ENCODE measurements at regions not wholly inside any gene's neighbourhood (a gene's known extent, or its start where the extent isn't known, plus 50 kb on each side); places are given as distances from the start of the nearest gene placed in this dataset.

- no peak overlapping the region for H3K4me2 ChIP-seq (ENCODE audit: insufficient read depth, low read length)
- ATAC-seq (ENCODE audit: insufficient read depth, low read depth) (no peak), DNase-seq (no peak)
- H3K79me2 ChIP-seq (ENCODE audit: insufficient read depth, low read length), result no peaks in the 10 kb centered on the region
- H2AFZ ChIP-seq (ENCODE audit: low read depth, low read length), result no peak overlapping the region
- H3K4me1 ChIP-seq (ENCODE audit: insufficient read depth, low read length), result no peaks in the 10 kb centered on the region
- no peaks in the 10 kb centered on the region for H3K9me3 ChIP-seq (ENCODE audit: insufficient read depth, low read length, severe bottlenecking)
- no peaks in the 10 kb centered on the region for H3K36me3 ChIP-seq (ENCODE audit: insufficient read depth, low read length)
- no peak overlapping the region for H3K4me3 ChIP-seq (ENCODE audit: low read depth in 1 of 2, low read length in 2 of 2)
- H4K20me1 ChIP-seq (ENCODE audit: insufficient read depth, low read length), result no peaks in the 10 kb centered on the region
- no peaks in the 10 kb centered on the region for H3K27me3 ChIP-seq (ENCODE audit: insufficient read depth, low read length, poor library complexity)
- no peak overlapping the region for H3K9ac ChIP-seq (ENCODE audit: low read depth, low read length)
- TF ChIP-seq, protein P1, sequence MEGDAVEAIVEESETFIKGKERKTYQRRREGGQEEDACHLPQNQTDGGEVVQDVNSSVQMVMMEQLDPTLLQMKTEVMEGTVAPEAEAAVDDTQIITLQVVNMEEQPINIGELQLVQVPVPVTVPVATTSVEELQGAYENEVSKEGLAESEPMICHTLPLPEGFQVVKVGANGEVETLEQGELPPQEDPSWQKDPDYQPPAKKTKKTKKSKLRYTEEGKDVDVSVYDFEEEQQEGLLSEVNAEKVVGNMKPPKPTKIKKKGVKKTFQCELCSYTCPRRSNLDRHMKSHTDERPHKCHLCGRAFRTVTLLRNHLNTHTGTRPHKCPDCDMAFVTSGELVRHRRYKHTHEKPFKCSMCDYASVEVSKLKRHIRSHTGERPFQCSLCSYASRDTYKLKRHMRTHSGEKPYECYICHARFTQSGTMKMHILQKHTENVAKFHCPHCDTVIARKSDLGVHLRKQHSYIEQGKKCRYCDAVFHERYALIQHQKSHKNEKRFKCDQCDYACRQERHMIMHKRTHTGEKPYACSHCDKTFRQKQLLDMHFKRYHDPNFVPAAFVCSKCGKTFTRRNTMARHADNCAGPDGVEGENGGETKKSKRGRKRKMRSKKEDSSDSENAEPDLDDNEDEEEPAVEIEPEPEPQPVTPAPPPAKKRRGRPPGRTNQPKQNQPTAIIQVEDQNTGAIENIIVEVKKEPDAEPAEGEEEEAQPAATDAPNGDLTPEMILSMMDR (IDR thresholded peaks at IDR 0.05; ENCODE audit: borderline replicate concordance, extremely low read depth, low read length, poor library complexity, severe bottlenecking), result no peak
- TF ChIP-seq EZH2 (IDR thresholded peaks at IDR 0.05; ENCODE audit: borderline replicate concordance, low read depth, low read length, severe bottlenecking), result no peak
- no peak overlapping the region for H3K27ac ChIP-seq (ENCODE audit: low read length)
Measured at GRCh38 chr1:187509091-187509490, 680.3 kb downstream of the PLA2G4A start.

- Histone ChIP-seq H4K20me1 (ENCODE audit: insufficient read depth, low read length) (no peaks in the 10 kb centered on the region), H3K79me2 (ENCODE audit: insufficient read depth, low read length) (no peaks in the 10 kb centered on the region), H3K9ac (ENCODE audit: low read depth, low read length) (no peak overlapping the region), H3K36me3 (ENCODE audit: insufficient read depth, low read length) (no peaks in the 10 kb centered on the region), H2AFZ (ENCODE audit: low read depth, low read length) (no peak overlapping the region), H3K27me3 (ENCODE audit: insufficient read depth, low read length, poor library complexity) (no peaks in the 10 kb centered on the region), H3K9me3 (ENCODE audit: insufficient read depth, low read length, severe bottlenecking) (no peaks in the 10 kb centered on the region), H3K4me2 (ENCODE audit: insufficient read depth, low read length) (no peak overlapping the region), H3K4me3 (ENCODE audit: low read depth in 1 of 2, low read length in 2 of 2) (no peak overlapping the region), H3K27ac (ENCODE audit: low read length) (no peak overlapping the region), H3K4me1 (ENCODE audit: insufficient read depth, low read length) (no peaks in the 10 kb centered on the region)
- TF ChIP-seq, protein P1 (IDR thresholded peaks at IDR 0.05; ENCODE audit: borderline replicate concordance, extremely low read depth, low read length, poor library complexity, severe bottlenecking), result no peak
- TF ChIP-seq EZH2 (IDR thresholded peaks at IDR 0.05; ENCODE audit: borderline replicate concordance, low read depth, low read length, severe bottlenecking), result no peak
- ATAC-seq (ENCODE audit: insufficient read depth, low read depth) (no peak), DNase-seq (no peak)
Measured at GRCh38 chr1:187513190-187513589, 684.4 kb downstream of the PLA2G4A start.

DNA sequence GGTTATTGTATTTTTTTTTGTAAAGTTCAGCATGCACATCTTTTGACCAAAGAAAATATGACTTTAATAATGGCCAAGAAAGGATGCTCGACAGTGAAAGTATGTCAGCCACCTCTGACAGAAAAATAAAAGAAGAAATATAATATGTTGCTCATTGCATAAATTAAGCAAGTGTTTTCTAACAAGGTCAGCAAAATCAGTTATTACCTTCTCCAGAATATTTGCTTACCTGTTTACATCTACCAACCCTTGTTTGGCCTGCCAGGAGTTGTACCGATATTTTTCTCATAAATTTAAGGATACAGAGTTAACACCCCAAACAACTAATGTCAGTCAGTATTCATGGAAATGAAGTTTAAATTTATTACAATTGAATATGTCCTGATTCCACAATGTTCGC is 685.4 kb downstream of the PLA2G4A start:
- H4K20me1 ChIP-seq (ENCODE audit: insufficient read depth, low read length), result no peaks in the 10 kb centered on the region
- H3K4me2 ChIP-seq (ENCODE audit: insufficient read depth, low read length), result no peak overlapping the region
- H3K4me1 ChIP-seq (ENCODE audit: insufficient read depth, low read length), result no peaks in the 10 kb centered on the region
- no peaks in the 10 kb centered on the region for H3K27me3 ChIP-seq (ENCODE audit: insufficient read depth, low read length, poor library complexity)
- no peaks in the 10 kb centered on the region for H3K36me3 ChIP-seq (ENCODE audit: insufficient read depth, low read length)
- H2AFZ ChIP-seq (ENCODE audit: low read depth, low read length), result no peak overlapping the region
- ATAC-seq (ENCODE audit: insufficient read depth, low read depth), result no peak
- no peaks in the 10 kb centered on the region for H3K79me2 ChIP-seq (ENCODE audit: insufficient read depth, low read length)
- no peak overlapping the region for H3K4me3 ChIP-seq (ENCODE audit: low read depth in 1 of 2, low read length in 2 of 2)
- no peak overlapping the region for H3K9ac ChIP-seq (ENCODE audit: low read depth, low read length)
- no peak for DNase-seq
- no peak overlapping the region for H3K27ac ChIP-seq (ENCODE audit: low read length)
- no peak for TF ChIP-seq EZH2 (IDR thresholded peaks at IDR 0.05; ENCODE audit: borderline replicate concordance, low read depth, low read length, severe bottlenecking)
- TF ChIP-seq, protein P1 (IDR thresholded peaks at IDR 0.05; ENCODE audit: borderline replicate concordance, extremely low read depth, low read length, poor library complexity, severe bottlenecking), result no peak
- no peaks in the 10 kb centered on the region for H3K9me3 ChIP-seq (ENCODE audit: insufficient read depth, low read length, severe bottlenecking)

DNA sequence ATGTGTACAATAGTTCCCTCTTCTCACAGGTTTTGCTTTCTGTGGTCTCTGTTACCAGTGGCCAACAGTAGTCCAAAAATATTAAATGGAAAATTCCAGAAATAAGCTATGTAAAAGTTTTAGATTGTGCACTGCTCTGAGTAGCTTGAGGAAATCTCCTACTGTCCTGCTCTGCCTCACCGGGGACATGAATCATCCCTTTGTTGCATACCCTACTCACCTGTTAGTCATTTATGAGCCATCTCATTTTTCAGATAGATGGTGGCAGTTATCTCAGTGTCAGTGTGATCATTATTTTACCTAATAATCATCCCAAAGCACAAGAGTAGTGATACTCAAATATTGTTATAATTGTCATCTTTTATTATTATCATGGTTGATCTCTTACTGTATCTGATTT is 688.1 kb downstream of the PLA2G4A start:
- DNase-seq (no peak), ATAC-seq (ENCODE audit: insufficient read depth, low read depth) (no peak)
- TF ChIP-seq, protein P1 (IDR thresholded peaks at IDR 0.05; ENCODE audit: borderline replicate concordance, extremely low read depth, low read length, poor library complexity, severe bottlenecking), result no peak
- TF ChIP-seq EZH2 (IDR thresholded peaks at IDR 0.05; ENCODE audit: borderline replicate concordance, low read depth, low read length, severe bottlenecking), result no peak
- H2AFZ ChIP-seq (ENCODE audit: low read depth, low read length), result no peak overlapping the region
- H3K9me3 ChIP-seq (ENCODE audit: insufficient read depth, low read length, severe bottlenecking), result no peaks in the 10 kb centered on the region
- no peaks in the 10 kb centered on the region for H3K4me1 ChIP-seq (ENCODE audit: insufficient read depth, low read length)
- no peaks in the 10 kb centered on the region for H3K36me3 ChIP-seq (ENCODE audit: insufficient read depth, low read length)
- H3K4me2 ChIP-seq (ENCODE audit: insufficient read depth, low read length), result no peak overlapping the region
- H3K9ac ChIP-seq (ENCODE audit: low read depth, low read length), result no peak overlapping the region
- H3K27me3 ChIP-seq (ENCODE audit: insufficient read depth, low read length, poor library complexity), result no peaks in the 10 kb centered on the region
- no peaks in the 10 kb centered on the region for H3K79me2 ChIP-seq (ENCODE audit: insufficient read depth, low read length)
- H4K20me1 ChIP-seq (ENCODE audit: insufficient read depth, low read length), result no peaks in the 10 kb centered on the region
- no peak overlapping the region for H3K4me3 ChIP-seq (ENCODE audit: low read depth in 1 of 2, low read length in 2 of 2)
- H3K27ac ChIP-seq (ENCODE audit: low read length), result no peak overlapping the region
